ENCODE measurements at regions not wholly inside any gene's neighbourhood (a gene's known extent, or its start where the extent isn't known, plus 50 kb on each side); places are given as distances from the start of the nearest gene placed in this dataset.

DNA sequence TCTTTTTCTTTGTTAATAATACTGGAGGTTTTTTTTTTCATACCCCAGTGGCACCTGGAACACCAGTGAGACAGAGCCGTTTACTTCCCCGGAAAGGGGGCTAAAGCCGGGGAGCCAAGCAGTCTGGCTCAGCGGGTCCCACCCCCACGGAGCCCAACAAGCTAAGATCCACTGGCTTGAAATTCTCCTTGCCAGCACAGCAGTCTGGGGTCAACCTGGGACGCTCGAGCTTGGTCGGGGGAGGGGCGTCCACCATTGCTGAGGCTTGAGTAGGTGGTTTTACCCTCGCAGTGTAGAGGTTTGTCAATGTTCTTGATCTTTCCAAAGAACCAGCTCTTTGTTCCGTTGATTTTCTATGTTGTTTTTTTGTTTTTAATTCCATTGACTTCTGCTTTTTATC lies 94.6 kb upstream of the DIAPH3 start:
- no peak for TF ChIP-seq SIN3A (IDR thresholded peaks at IDR 0.05; ENCODE audit: borderline replicate concordance, insufficient read depth, low read length)
- TF ChIP-seq, protein P1, sequence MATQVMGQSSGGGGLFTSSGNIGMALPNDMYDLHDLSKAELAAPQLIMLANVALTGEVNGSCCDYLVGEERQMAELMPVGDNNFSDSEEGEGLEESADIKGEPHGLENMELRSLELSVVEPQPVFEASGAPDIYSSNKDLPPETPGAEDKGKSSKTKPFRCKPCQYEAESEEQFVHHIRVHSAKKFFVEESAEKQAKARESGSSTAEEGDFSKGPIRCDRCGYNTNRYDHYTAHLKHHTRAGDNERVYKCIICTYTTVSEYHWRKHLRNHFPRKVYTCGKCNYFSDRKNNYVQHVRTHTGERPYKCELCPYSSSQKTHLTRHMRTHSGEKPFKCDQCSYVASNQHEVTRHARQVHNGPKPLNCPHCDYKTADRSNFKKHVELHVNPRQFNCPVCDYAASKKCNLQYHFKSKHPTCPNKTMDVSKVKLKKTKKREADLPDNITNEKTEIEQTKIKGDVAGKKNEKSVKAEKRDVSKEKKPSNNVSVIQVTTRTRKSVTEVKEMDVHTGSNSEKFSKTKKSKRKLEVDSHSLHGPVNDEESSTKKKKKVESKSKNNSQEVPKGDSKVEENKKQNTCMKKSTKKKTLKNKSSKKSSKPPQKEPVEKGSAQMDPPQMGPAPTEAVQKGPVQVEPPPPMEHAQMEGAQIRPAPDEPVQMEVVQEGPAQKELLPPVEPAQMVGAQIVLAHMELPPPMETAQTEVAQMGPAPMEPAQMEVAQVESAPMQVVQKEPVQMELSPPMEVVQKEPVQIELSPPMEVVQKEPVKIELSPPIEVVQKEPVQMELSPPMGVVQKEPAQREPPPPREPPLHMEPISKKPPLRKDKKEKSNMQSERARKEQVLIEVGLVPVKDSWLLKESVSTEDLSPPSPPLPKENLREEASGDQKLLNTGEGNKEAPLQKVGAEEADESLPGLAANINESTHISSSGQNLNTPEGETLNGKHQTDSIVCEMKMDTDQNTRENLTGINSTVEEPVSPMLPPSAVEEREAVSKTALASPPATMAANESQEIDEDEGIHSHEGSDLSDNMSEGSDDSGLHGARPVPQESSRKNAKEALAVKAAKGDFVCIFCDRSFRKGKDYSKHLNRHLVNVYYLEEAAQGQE (IDR thresholded peaks at IDR 0.05; ENCODE audit: insufficient read depth in 1 of 2, low read depth in 2 of 2, low read length in 2 of 2) = no peak

All from PFSK-1 (cell line).